Tibial artery (tissue), 4 donors: ENCODE measurements at regions not wholly inside any gene's neighbourhood (a gene's known extent, or its start where the extent isn't known, plus 50 kb on each side); places are given as distances from the start of the nearest gene placed in this dataset.
A peak's percentile ranks its signal among the peaks of the same experiment; 100 is the strongest.

Source experiments
- DNase-seq, 2 donors: peaks; one replicate each; pipeline ENCODE4 v3.0.0-alpha.2; 2019
- H3K27ac ChIP-seq, 2 donors: fragments of 200-600 bp; sonication (generic) in 1 of 2; 1 replicate in 1 of 2; 2 replicates in 1 of 2; pipeline ENCODE4 v1.5.1; 2018 to 2019; ENCODE audit warnings: mild to moderate bottlenecking in 1 of 2
- H3K27me3 ChIP-seq, 2 donors: fragments of 200-600 bp; sonication (generic) in 1 of 2; one replicate each; pipeline versions ENCODE4 v1.5.1 to v1.6.0; 2016 to 2019
- H3K36me3 ChIP-seq, 3 donors: fragments of 200-600 bp; sonication (generic) in 2 of 3; one replicate each; pipeline ENCODE4 v1.5.1; 2016 to 2019; ENCODE audit warnings: mild to moderate bottlenecking in 2 of 3
- H3K4me1 ChIP-seq, 4 donors: fragments of 200-600 bp; sonication (generic) in 2 of 4; 1 replicate in 3 of 4; 2 replicates in 1 of 4; pipeline ENCODE4 v1.5.1; 2016 to 2019
- H3K4me3 ChIP-seq, 2 donors: fragments of 200-600 bp; sonication (generic) in 1 of 2; 1 replicate in 1 of 2; 2 replicates in 1 of 2; pipeline ENCODE4 v1.5.1; 2018 to 2019; ENCODE audit warnings: mild to moderate bottlenecking in 2 of 2
- H3K9me3 ChIP-seq, 3 donors: fragments of 200-600 bp; sonication (generic) in 1 of 3; one replicate each; pipeline ENCODE4 v1.5.1; 2016 to 2019
- intact Hi-C: fragments of 100-400 bp; cut with DNase I; formaldehyde crosslinking; loops from one replicate; pipeline ENCODE4 v1.15.0; 2023; ENCODE audit warnings: low total_unique reads
- TF ChIP-seq, protein P1 (sequence below), 2 experiments: fragments of 200-600 bp in 1 of 2; fragments of 450-650 bp in 1 of 2; IDR thresholded peaks; one replicate each; pipeline ENCODE4 v1.5.1; 2017 to 2019; ENCODE audit warnings: antibody characterized with exemption in 2 of 2, mild to moderate bottlenecking in 1 of 2, moderate library complexity in 1 of 2

DNA sequence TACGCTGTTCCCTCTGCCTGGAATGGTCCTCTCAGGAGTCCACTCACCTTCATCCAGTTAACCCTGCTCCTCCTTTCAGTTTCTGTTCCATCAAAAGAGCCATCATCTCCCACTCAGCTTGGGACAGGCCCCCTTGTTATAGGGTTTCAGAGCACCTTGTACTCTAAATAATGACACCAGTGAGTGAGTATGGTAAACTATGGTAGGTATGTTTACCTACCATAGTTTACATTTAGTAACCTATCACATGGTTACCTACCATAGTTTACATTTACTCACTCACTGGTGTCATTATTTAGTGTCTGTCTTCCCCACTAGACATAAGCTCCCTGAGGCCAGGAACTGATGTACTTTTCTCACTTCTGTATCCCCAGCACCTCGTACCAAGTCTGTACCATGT is 130.2 kb upstream of the SESN3 start:
- Histone ChIP-seq H3K27ac (no peak overlapping the region), H3K4me3 (no peak overlapping the region), H3K36me3 (no peaks in the 10 kb centered on the region), H3K9me3 (no peaks in the 10 kb centered on the region), H3K27me3 (no peaks in the 10 kb centered on the region), H3K4me1 (peaks cover 0 to 66% (median 30%) of the 10 kb centered on the region in 4 donors)
- no peak for DNase-seq
- intact Hi-C loops = loop anchor here (10.0 kb wide), 1 partner anchor 344 kb away; no protein-coding TSS in a partner anchor
- TF ChIP-seq, protein P1, sequence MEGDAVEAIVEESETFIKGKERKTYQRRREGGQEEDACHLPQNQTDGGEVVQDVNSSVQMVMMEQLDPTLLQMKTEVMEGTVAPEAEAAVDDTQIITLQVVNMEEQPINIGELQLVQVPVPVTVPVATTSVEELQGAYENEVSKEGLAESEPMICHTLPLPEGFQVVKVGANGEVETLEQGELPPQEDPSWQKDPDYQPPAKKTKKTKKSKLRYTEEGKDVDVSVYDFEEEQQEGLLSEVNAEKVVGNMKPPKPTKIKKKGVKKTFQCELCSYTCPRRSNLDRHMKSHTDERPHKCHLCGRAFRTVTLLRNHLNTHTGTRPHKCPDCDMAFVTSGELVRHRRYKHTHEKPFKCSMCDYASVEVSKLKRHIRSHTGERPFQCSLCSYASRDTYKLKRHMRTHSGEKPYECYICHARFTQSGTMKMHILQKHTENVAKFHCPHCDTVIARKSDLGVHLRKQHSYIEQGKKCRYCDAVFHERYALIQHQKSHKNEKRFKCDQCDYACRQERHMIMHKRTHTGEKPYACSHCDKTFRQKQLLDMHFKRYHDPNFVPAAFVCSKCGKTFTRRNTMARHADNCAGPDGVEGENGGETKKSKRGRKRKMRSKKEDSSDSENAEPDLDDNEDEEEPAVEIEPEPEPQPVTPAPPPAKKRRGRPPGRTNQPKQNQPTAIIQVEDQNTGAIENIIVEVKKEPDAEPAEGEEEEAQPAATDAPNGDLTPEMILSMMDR (IDR thresholded peaks at IDR 0.05) = no peak

DNA sequence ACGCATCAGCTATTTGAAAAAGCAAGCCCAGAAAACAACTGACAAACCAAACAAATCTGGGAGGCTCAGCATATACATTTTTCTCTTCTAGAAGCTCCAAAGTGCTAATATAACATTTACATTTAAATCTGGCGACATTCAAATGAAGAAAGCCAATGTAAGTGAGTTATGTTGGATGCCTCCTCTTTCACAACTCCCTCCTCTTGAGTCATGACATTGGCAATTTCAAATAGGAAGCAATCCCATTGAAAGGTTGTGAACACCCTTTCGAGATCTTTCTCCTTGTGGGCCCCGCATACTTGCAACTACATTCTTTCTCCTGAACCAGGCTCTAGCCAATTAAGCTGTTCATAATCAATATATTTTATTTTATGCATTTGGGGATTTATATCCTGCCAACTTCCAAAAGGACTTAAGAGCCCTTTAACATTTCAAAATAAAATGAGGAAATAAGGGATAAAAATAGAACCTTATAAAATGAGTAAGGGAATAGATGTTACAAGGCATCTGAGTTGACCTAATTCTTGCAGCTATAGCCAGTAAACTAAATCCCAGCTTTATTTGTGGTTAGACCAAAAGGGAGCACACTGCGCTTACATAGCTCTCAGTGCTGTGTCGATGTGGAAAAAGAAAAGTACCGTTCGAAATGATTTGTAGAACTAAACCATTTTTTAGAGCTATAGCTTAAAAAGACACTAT is 129.5 kb upstream of the SESN3 start:
- H3K27me3 ChIP-seq = no peaks in the 10 kb centered on the region
- TF ChIP-seq, protein P1 (IDR thresholded peaks at IDR 0.05) = no peak
- intact Hi-C loops = loop anchor here (10.0 kb wide), 1 partner anchor 344 kb away; no protein-coding TSS in a partner anchor
- H3K4me3 ChIP-seq = no peak overlapping the region
- DNase-seq = no peak
- H3K36me3 ChIP-seq = no peaks in the 10 kb centered on the region
- peaks cover 0 to 71% (median 30%) of the 10 kb centered on the region in 4 donors for H3K4me1 ChIP-seq
- H3K27ac ChIP-seq = peak overlapping the region in 1 of 2 donors; percentile 31
- no peaks in the 10 kb centered on the region for H3K9me3 ChIP-seq

DNA sequence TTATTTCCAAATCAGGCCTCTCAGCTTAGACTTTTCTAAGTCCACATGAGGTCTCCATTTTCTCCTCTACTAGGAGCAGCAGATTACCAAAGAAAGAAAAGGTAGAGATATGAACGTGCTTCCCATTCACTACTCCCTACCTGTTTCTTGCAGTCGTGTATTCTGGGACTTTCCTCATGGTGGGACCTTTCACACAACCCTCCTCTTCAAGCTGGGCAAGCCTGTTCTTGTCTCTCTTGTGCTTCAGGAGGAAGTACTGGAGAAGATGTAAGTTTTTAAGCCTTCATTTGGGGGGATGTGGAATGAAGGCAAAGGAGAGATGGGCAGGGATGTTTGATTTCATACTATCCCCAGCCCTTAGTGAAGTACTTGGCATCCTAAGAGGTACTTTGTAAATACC is 128.8 kb upstream of the SESN3 start:
- Histone ChIP-seq H3K27ac (peak overlapping the region in 1 of 2 donors; percentile 31), H3K36me3 (no peaks in the 10 kb centered on the region), H3K4me3 (no peak overlapping the region), H3K27me3 (no peaks in the 10 kb centered on the region), H3K9me3 (no peaks in the 10 kb centered on the region), H3K4me1 (peaks cover 0 to 63% (median 27%) of the 10 kb centered on the region in 4 donors)
- TF ChIP-seq, protein P1 (IDR thresholded peaks at IDR 0.05) = no peak
- no peak for DNase-seq
- intact Hi-C loops = loop anchor here (10.0 kb wide), 1 partner anchor 345 kb away; no protein-coding TSS in a partner anchor

DNA sequence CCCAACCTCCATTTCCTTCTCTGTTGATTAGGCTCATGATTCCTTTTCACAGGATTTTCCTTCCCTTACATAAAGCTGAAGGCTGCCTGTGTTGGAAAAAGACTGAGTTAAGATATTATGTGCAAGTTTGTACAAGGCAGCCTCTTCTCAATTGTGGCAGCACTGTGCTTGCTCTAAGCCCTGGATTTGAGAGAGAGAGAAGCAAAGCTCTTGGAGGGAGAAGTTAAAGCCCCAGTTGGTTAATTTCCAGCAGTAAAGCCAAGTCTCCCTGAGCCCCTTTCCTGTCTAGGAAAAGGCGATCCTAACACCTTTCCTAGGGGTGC is 128.3 kb upstream of the SESN3 start:
- H3K27ac ChIP-seq = peak overlapping the region; percentile 31 to 35
- DNase-seq = no peak
- no peaks in the 10 kb centered on the region for H3K9me3 ChIP-seq
- intact Hi-C loops = no loop called here
- H3K36me3 ChIP-seq = no peaks in the 10 kb centered on the region
- no peak overlapping the region for H3K4me3 ChIP-seq
- TF ChIP-seq, protein P1 (IDR thresholded peaks at IDR 0.05) = no peak
- H3K4me1 ChIP-seq = peaks cover 0 to 59% (median 23%) of the 10 kb centered on the region in 4 donors
- no peaks in the 10 kb centered on the region for H3K27me3 ChIP-seq

DNA sequence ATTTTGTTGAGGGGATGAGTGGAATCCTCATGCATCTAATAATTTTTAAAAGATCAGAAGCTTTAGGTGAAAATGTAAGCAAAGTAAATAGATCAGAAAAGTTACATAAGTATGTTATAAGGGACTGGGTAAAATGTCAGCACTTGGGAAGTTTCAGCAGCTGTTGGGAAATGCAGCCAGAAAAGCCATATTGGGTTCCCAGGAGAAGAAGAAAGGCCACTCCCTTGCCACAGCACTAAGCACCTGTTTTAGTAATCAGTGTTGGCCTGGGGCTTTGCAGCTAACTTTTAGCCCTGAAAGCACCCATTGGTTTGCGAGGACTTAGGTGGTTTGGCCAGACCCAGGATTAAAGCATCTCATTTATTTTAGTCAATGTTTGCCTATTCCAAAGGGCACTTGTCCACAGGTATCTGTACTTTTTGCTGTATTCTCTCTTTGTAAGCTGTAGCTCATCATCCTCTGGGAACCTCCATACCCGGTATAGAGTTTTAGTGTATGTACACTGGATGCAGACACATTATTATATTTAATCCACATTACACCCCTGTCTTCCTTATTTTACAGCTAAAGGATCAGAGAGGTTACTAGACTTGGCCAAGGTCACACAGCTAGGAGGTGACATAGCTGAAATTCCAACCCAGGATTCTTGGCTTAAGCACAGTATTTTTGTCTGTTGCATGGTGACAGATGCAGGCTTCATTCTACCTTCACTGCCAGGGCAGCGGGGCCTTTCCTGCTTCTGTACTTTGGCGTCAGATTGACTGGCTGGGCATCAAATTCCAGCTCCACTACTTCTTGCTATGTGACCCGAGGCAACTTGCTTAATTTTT is 127.7 kb upstream of the SESN3 start:
- H3K27ac ChIP-seq = peak overlapping the region; percentile 31 to 35
- intact Hi-C loops = no loop called here
- TF ChIP-seq, protein P1 (IDR thresholded peaks at IDR 0.05) = no peak
- no peaks in the 10 kb centered on the region for H3K9me3 ChIP-seq
- DNase-seq = no peak
- no peaks in the 10 kb centered on the region for H3K27me3 ChIP-seq
- H3K4me3 ChIP-seq = no peak overlapping the region
- no peaks in the 10 kb centered on the region for H3K36me3 ChIP-seq
- H3K4me1 ChIP-seq = peaks cover 0 to 53% (median 21%) of the 10 kb centered on the region in 4 donors
